ENCODE measurements at regions not wholly inside any gene's neighbourhood (a gene's known extent, or its start where the extent isn't known, plus 50 kb on each side); places are given as distances from the start of the nearest gene placed in this dataset.

DNA sequence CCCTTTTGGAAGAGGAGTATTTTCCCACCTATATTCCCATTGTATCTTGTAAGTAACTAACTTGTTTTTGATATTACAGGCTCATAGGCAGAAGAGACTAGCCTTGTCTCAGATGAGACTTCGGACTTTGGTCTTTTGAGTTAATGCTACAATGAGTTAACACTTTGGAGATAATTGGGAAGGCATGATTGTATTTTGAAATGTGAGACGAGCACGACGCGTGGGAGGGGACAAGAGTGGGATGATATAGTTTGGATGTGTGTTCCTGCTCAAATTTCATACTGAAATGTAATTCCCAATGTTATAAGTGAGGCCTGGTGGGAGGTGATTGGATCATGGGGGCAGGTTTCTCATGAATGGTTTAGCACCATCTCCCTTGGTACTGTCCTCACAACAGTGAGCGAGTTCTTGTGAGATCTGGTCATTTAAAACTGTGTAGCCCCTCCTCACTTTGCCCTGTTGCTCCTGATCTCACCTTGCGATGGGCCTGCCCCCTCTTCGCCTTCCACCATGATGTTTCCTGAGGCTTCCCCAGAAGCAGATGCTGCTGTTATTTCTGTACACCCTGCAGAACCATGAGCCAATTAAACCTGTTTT, 721.5 kb upstream of the CTNND2 start:
- TF ChIP-seq, protein P1, sequence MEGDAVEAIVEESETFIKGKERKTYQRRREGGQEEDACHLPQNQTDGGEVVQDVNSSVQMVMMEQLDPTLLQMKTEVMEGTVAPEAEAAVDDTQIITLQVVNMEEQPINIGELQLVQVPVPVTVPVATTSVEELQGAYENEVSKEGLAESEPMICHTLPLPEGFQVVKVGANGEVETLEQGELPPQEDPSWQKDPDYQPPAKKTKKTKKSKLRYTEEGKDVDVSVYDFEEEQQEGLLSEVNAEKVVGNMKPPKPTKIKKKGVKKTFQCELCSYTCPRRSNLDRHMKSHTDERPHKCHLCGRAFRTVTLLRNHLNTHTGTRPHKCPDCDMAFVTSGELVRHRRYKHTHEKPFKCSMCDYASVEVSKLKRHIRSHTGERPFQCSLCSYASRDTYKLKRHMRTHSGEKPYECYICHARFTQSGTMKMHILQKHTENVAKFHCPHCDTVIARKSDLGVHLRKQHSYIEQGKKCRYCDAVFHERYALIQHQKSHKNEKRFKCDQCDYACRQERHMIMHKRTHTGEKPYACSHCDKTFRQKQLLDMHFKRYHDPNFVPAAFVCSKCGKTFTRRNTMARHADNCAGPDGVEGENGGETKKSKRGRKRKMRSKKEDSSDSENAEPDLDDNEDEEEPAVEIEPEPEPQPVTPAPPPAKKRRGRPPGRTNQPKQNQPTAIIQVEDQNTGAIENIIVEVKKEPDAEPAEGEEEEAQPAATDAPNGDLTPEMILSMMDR (IDR thresholded peaks at IDR 0.05; ENCODE audit: unreplicated experiment): no peak
- no peak for DNase-seq (ENCODE audit: low spot score)

DNA sequence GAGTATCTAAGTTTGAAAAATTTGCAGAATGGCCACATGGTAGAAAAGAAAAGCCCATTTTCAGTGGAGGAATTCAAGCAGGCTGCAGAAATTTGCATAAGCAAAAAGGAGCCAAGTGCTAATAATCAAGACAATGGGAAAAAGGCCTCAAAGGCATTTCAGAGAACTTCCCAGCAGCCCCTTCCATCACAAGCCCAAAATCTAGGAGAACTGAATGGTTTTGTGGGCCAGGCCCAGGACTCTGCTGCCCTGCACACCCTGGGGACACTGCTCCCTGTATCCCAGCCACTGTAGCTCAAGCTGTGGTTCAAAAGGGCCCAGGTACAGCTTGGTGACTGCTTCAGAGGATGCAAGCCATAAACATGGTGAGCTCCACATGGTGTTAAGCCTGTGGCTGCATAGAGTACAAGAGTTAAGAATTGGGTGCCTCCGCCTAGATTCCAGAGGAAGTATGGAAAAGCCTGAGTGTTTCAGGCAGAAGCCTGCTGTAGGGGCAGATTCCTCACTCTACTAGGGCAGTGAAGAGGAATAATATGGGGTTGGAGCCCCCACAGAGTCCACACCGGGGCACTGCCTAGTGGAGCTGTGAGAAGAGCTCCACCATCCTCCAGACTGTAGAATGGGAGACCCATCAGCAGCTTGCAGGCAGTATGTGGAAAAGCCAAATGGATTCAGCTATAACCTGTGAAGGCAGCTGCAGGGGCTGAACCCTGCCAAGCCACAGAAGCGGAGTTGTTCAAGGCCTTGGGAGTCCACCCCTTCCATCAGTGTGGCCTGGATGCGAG, 720.7 kb upstream of the CTNND2 start:
- DNase-seq (ENCODE audit: low spot score): no peak
- Mint-ChIP-seq H3K4me1 (ENCODE audit: unreplicated experiment) (no peaks in the 10 kb centered on the region), H3K9me3 (ENCODE audit: unreplicated experiment) (peaks cover 4% of the 10 kb centered on the region), H3K36me3 (ENCODE audit: low read depth, unreplicated experiment) (peaks cover 4% of the 10 kb centered on the region), H3K27ac (ENCODE audit: unreplicated experiment) (no peak overlapping the region), H3K4me3 (ENCODE audit: unreplicated experiment) (no peak overlapping the region), H3K27me3 (ENCODE audit: unreplicated experiment) (no peaks in the 10 kb centered on the region)
- TF ChIP-seq, protein P1 (IDR thresholded peaks at IDR 0.05; ENCODE audit: unreplicated experiment): no peak

More for the DNA sequence above, 721.5 kb upstream of the CTNND2 start:
- Mint-ChIP-seq H3K27ac (ENCODE audit: unreplicated experiment) (no peak overlapping the region), H3K9me3 (ENCODE audit: unreplicated experiment) (peaks cover 4% of the 10 kb centered on the region), H3K36me3 (ENCODE audit: low read depth, unreplicated experiment) (peaks cover 4% of the 10 kb centered on the region), H3K27me3 (ENCODE audit: unreplicated experiment) (no peaks in the 10 kb centered on the region), H3K4me3 (ENCODE audit: unreplicated experiment) (peak overlapping the region; percentile 12), H3K4me1 (ENCODE audit: unreplicated experiment) (no peaks in the 10 kb centered on the region)

DNA sequence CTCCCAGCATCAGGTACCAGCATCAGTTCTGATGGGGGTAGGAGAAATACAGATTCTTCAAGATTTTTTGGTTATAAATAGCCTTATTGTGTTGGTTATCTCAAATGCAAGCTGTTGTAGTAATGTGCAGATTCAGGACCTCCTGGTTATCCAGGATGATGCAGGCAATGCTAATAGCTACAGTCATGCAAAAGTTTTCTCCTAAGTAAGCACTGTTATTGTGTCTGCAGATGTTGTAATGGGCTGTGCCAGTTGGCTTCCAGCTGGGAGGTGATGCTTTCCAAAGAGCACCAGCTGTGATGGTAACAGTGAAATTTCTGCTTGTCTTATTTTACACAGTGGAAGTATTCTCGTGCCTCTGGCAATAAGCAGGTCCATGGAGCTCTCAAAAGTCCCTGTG, 719.2 kb upstream of the CTNND2 start:
- H3K9me3 Mint-ChIP-seq (ENCODE audit: unreplicated experiment): peaks cover 4% of the 10 kb centered on the region
- H3K36me3 Mint-ChIP-seq (ENCODE audit: low read depth, unreplicated experiment): peaks cover 4% of the 10 kb centered on the region
- DNase-seq (ENCODE audit: low spot score): no peak
- TF ChIP-seq, protein P1 (IDR thresholded peaks at IDR 0.05; ENCODE audit: unreplicated experiment): no peak
- no peak overlapping the region for H3K4me3 Mint-ChIP-seq (ENCODE audit: unreplicated experiment)
- no peaks in the 10 kb centered on the region for H3K4me1 Mint-ChIP-seq (ENCODE audit: unreplicated experiment)
- no peak overlapping the region for H3K27ac Mint-ChIP-seq (ENCODE audit: unreplicated experiment)
- no peaks in the 10 kb centered on the region for H3K27me3 Mint-ChIP-seq (ENCODE audit: unreplicated experiment)

DNA sequence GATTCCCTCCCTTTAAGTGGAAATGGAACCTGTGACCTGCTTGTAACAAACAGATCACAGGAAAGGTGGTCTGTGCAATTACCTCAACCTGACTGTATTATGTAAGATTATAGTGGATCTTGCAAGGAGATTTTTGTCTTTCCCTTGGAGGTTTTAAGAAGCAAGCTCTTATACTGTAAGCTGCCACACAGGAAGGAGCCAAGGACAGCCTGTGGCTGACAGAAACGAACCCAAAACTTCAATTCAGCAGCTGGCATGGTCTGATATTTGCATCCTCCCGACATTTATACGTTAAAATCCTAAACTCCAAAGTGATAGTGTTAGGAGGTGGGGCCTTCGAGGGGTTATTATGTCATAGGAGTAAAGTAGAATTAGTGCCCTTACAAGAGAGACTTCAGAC, 711.8 kb upstream of the CTNND2 start:
- Mint-ChIP-seq H3K4me1 (ENCODE audit: unreplicated experiment) (no peaks in the 10 kb centered on the region), H3K27me3 (ENCODE audit: unreplicated experiment) (peaks cover 1% of the 10 kb centered on the region), H3K4me3 (ENCODE audit: unreplicated experiment) (no peak overlapping the region), H3K9me3 (ENCODE audit: unreplicated experiment) (no peaks in the 10 kb centered on the region), H3K27ac (ENCODE audit: unreplicated experiment) (no peak overlapping the region), H3K36me3 (ENCODE audit: low read depth, unreplicated experiment) (no peaks in the 10 kb centered on the region)
- TF ChIP-seq, protein P1 (IDR thresholded peaks at IDR 0.05; ENCODE audit: unreplicated experiment): no peak
- no peak for DNase-seq (ENCODE audit: low spot score)
